ENCODE measurements at regions not wholly inside any gene's neighbourhood (a gene's known extent, or its start where the extent isn't known, plus 50 kb on each side); places are given as distances from the start of the nearest gene placed in this dataset.

DNA sequence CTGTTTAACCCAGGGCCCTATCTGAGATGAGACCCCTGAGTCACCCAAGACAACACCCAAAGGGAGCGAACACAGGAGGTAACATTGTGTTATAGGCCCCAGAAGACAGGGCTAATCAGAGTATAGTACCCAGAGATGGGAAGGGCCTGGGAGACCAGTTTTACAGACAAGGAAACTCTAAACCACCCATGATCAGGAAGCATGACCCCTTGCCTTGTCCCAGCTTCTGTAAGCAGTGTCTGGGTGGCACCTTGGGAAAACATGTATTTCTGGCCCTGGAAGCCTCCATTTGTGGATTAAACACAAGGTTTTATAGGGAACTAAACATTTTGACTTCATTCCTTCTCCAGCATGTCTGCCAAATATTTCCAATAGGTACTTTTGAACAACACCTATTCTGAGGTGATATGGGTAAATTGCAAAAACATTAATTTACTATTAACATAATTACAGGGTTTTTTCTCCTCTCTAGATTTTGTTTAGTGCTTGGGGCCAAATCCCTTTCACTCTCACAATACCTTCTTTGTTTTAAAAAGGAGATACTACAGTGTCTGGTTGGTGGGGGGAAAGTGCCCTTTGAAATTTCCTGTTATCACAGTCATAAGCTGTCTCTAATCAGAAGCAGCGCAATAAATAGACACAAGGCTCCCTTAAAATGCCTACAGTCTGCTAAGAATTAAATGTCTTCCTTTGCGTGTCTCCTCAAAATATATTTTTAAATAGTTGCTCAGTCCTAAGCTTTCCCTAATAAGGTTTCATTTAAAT is 341.1 kb downstream of the BCL11A start:
- TF ChIP-seq, protein P1, sequence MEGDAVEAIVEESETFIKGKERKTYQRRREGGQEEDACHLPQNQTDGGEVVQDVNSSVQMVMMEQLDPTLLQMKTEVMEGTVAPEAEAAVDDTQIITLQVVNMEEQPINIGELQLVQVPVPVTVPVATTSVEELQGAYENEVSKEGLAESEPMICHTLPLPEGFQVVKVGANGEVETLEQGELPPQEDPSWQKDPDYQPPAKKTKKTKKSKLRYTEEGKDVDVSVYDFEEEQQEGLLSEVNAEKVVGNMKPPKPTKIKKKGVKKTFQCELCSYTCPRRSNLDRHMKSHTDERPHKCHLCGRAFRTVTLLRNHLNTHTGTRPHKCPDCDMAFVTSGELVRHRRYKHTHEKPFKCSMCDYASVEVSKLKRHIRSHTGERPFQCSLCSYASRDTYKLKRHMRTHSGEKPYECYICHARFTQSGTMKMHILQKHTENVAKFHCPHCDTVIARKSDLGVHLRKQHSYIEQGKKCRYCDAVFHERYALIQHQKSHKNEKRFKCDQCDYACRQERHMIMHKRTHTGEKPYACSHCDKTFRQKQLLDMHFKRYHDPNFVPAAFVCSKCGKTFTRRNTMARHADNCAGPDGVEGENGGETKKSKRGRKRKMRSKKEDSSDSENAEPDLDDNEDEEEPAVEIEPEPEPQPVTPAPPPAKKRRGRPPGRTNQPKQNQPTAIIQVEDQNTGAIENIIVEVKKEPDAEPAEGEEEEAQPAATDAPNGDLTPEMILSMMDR (IDR thresholded peaks at IDR 0.05; ENCODE audit: low read depth, low read length): no peak
- TF ChIP-seq EZH2phosphoT487 (IDR thresholded peaks at IDR 0.05; ENCODE audit: low read depth): no peak

All from OCI-LY3 (cell line).